Natural killer cell (primary cell): ENCODE measurements at regions not wholly inside any gene's neighbourhood (a gene's known extent, or its start where the extent isn't known, plus 50 kb on each side); places are given as distances from the start of the nearest gene placed in this dataset.
"Not testable (repeated sequence)": the region's sequence is repeated elsewhere in the genome, so short reads cannot be mapped to it uniquely, and the experiment has no call there.

ENCODE experiments used
- ATAC-seq, 3 donors: fragments of 150-1000 bp in 2 of 3; fragments of 200-7000 bp in 1 of 3; cut with Tn5 transposase; 1 replicate in 1 of 3; 2 replicates in 2 of 3; pipeline ENCODE4 v1.10.0; 2021; ENCODE audit warnings: mild to moderate bottlenecking in 2 of 3, moderate library complexity in 2 of 3
- DNase-seq, 2 donors: peaks; one replicate each; pipeline versions ENCODE4 v3.0.0 to v3.0.0-alpha.2; 2013 to 2021; ENCODE audit warnings: mixed read lengths in 1 of 2
- H3K27ac ChIP-seq: one replicate; pipeline ENCODE4 v1.5.1; 2013; ENCODE audit warnings: mild to moderate bottlenecking, low read length
- H3K27me3 ChIP-seq: one replicate; pipeline ENCODE4 v1.6.1; 2013; ENCODE audit warnings: low read length; ENCODE audit not compliant: control insufficient read depth, insufficient read depth
- H3K36me3 ChIP-seq: one replicate; pipeline ENCODE4 v1.6.1; 2013; ENCODE audit warnings: low read length; ENCODE audit not compliant: control insufficient read depth, insufficient read depth
- H3K4me1 ChIP-seq: one replicate; pipeline ENCODE4 v1.6.1; 2013; ENCODE audit warnings: low read length; ENCODE audit not compliant: control insufficient read depth, insufficient read depth
- H3K4me3 ChIP-seq: one replicate; pipeline ENCODE4 v1.5.1; 2013; ENCODE audit warnings: low read length
- H3K9me3 ChIP-seq: one replicate; pipeline ENCODE4 v1.6.1; 2013; ENCODE audit warnings: low read length; ENCODE audit not compliant: control insufficient read depth, insufficient read depth
- H3K27ac Mint-ChIP-seq, 2 donors: one replicate each; pipeline ENCODE4 v1.8.0; 2022; ENCODE audit warnings: mild to moderate bottlenecking in 2 of 2, mixed read lengths in 2 of 2, moderate library complexity in 1 of 2
- H3K27me3 Mint-ChIP-seq, 2 donors: one replicate each; pipeline ENCODE4 v1.8.0; 2022; ENCODE audit warnings: low read depth in 2 of 2, mixed read lengths in 2 of 2
- H3K36me3 Mint-ChIP-seq: one replicate; pipeline ENCODE4 v1.8.0; 2022; ENCODE audit warnings: mixed read lengths
- H3K4me1 Mint-ChIP-seq, 2 donors: one replicate each; pipeline ENCODE4 v1.8.0; 2022; ENCODE audit warnings: mixed read lengths in 2 of 2
- H3K4me3 Mint-ChIP-seq: one replicate; pipeline ENCODE4 v1.8.0; 2022; ENCODE audit warnings: mild to moderate bottlenecking, moderate library complexity, mixed read lengths
- H3K9me3 Mint-ChIP-seq, 2 donors: one replicate each; pipeline ENCODE4 v1.8.0; 2022; ENCODE audit warnings: mixed read lengths in 2 of 2
- WGBS: methylation state at CpG from one replicate; pipeline ENCODE4 v1.1.7; 2013; ENCODE audit warnings: missing lambda C conversion rate; ENCODE audit not compliant: insufficient coverage; 5-methylcytosine and 5-hydroxymethylcytosine counted together
- intact Hi-C: fragments of 100-400 bp; cut with micrococcal nuclease; formaldehyde crosslinking; loops from one replicate; pipeline ENCODE4 v1.14.2; 2022
- TF ChIP-seq, protein P1 (sequence below): fragments of 200-600 bp; IDR thresholded peaks from one replicate; pipeline ENCODE4 v1.8.0; 2022; ENCODE audit warnings: antibody characterized with exemption

DNA sequence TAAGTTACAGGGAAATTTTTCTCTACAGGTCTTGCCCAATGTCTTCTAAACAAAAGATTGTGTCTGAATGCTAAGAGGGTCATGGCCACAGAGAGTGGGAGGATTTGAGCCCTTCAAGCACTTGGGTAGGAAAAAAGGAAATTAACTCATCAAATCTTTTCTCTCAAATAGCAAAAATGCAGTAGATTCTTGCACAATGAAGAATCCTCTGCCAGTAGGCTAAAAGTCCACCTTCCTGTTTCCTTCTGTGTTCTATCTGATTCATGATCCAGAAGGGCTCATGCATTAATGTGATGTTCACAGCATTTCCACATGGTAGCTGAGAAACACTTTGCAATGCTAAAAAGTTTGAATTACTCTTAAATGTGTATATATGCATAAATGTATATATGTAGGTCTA, 177.1 kb downstream of the CD47 start:
- Mint-ChIP-seq H3K9me3 (no peaks in the 10 kb centered on the region), H3K27me3 (peaks cover 18 to 29% of the 10 kb centered on the region in 2 donors), H3K27ac (no peak overlapping the region), H3K4me3 (no peak overlapping the region), H3K4me1 (peaks cover 0 to 12% of the 10 kb centered on the region in 2 donors), H3K36me3 (no peaks in the 10 kb centered on the region)
- intact Hi-C loops, result no loop called here
- H3K4me1 ChIP-seq, result no peaks in the 10 kb centered on the region
- no peak overlapping the region for H3K27ac ChIP-seq
- no peak overlapping the region for H3K4me3 ChIP-seq
- DNase-seq, result no peak
- no peak for ATAC-seq
- H3K27me3 ChIP-seq, result no peaks in the 10 kb centered on the region
- TF ChIP-seq, protein P1, sequence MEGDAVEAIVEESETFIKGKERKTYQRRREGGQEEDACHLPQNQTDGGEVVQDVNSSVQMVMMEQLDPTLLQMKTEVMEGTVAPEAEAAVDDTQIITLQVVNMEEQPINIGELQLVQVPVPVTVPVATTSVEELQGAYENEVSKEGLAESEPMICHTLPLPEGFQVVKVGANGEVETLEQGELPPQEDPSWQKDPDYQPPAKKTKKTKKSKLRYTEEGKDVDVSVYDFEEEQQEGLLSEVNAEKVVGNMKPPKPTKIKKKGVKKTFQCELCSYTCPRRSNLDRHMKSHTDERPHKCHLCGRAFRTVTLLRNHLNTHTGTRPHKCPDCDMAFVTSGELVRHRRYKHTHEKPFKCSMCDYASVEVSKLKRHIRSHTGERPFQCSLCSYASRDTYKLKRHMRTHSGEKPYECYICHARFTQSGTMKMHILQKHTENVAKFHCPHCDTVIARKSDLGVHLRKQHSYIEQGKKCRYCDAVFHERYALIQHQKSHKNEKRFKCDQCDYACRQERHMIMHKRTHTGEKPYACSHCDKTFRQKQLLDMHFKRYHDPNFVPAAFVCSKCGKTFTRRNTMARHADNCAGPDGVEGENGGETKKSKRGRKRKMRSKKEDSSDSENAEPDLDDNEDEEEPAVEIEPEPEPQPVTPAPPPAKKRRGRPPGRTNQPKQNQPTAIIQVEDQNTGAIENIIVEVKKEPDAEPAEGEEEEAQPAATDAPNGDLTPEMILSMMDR, result no peak
- H3K9me3 ChIP-seq, result no peaks in the 10 kb centered on the region
- H3K36me3 ChIP-seq, result no peaks in the 10 kb centered on the region

DNA sequence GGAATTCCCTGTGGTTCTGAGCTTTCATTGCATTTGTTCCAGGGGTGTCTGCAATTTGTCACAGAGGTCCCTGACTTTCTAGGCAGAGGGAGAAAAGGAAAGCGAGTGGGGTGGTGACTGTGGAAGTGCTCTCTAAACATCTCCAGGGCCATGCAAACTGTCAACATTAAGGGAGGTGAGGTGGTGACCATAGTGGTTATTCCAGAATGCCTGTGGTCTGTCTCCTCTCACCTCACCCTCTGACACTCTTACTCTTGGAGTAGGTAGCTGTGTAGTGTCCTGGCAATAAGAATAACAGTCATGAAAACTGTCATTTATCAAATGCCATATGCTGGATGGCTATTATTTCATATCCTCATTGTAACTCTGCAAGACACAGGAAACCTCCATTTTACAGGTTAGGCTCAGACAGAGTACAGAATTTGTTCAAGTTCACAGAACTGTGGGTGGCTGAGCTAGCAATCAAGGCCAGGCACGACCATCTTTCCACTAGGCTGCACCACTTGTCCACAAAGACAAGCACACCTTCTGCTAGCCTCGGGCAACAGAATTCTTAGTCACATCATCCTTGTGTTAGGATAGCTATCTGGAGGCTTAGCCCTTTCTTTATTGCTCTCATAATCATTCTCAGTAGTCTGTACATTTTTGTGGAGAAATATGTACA, 179.4 kb downstream of the CD47 start:
- peaks cover 10 to 14% of the 10 kb centered on the region in 2 donors for H3K27me3 Mint-ChIP-seq
- Histone ChIP-seq H3K27ac (no peak overlapping the region), H3K9me3 (no peaks in the 10 kb centered on the region), H3K36me3 (no peaks in the 10 kb centered on the region), H3K4me3 (no peak overlapping the region), H3K27me3 (no peaks in the 10 kb centered on the region), H3K4me1 (no peaks in the 10 kb centered on the region)
- WGBS, result 72% methylated on average over 3 of the region's 3 CpGs
- no peak overlapping the region for H3K27ac Mint-ChIP-seq
- H3K9me3 Mint-ChIP-seq, result no peaks in the 10 kb centered on the region
- intact Hi-C loops, result no loop called here
- no peak for DNase-seq
- H3K4me3 Mint-ChIP-seq, result no peak overlapping the region
- TF ChIP-seq, protein P1, result no peak
- H3K36me3 Mint-ChIP-seq, result no peaks in the 10 kb centered on the region
- H3K4me1 Mint-ChIP-seq, result peaks cover 0 to 12% of the 10 kb centered on the region in 2 donors
- peak in 2 of 3 donors; percentile 10 to 18 for ATAC-seq

DNA sequence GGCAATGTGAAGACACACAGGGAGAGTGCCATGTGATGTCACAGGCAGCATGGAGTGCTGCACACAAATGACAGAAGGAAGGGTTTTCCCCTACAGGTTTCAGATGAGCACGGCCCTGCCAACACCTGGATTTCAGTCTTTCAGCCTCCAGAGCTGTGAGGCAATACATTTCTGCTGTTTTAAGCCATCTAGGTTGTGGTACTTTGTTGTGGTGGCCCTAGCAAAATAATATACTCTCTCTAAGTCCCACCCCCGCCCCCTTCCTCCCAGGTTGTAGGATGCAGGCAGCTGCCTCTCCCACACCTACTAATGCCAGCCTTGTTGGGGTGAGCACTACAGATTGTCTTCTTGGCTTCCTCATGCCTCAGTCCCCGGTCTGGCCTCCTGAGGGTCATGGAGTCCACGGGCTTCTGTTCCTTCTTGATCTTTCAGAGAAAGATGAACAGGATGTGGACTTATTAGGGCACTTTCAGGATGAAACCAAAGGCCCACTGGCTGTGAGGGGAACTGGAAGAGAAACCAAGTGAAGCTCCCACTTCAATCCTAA, 180.0 kb downstream of the CD47 start:
- no peak overlapping the region for H3K27ac ChIP-seq
- no peaks in the 10 kb centered on the region for H3K9me3 ChIP-seq
- no peaks in the 10 kb centered on the region for H3K36me3 Mint-ChIP-seq
- peaks cover 5 to 7% of the 10 kb centered on the region in 2 donors for H3K27me3 Mint-ChIP-seq
- peak in 2 of 3 donors; percentile 15 to 32 for ATAC-seq
- no peak overlapping the region for H3K4me3 Mint-ChIP-seq
- H3K27ac Mint-ChIP-seq, result no peak overlapping the region
- no peaks in the 10 kb centered on the region for H3K36me3 ChIP-seq
- no peaks in the 10 kb centered on the region for H3K27me3 ChIP-seq
- no peak overlapping the region for H3K4me3 ChIP-seq
- DNase-seq, result peak in 1 of 2 donors; percentile 23
- TF ChIP-seq, protein P1, result no peak
- H3K4me1 ChIP-seq, result no peaks in the 10 kb centered on the region
- no peaks in the 10 kb centered on the region for H3K9me3 Mint-ChIP-seq
- H3K4me1 Mint-ChIP-seq, result peaks cover 0 to 12% of the 10 kb centered on the region in 2 donors
- intact Hi-C loops, result no loop called here
- WGBS, result 39% methylated on average over 4 of the region's 4 CpGs

DNA sequence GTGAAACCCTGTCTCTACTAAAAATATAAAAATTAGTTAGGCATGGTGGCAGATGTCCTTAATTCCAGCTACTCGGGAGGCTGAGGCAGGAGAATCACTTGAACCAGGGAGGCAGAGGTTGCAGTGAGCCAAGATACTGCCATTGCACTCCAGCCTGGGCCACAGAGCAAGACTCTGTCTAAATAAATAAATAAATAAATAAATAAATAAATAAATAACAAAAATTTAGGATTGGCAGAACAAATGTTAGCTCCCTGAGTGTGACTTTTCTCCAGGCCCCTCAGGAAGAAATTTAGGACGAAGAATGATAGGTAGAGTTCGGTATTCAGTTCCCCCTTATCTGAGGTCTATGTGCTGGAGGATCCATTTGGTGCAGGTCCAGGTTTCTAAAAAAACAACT, 181.2 kb downstream of the CD47 start:
- peaks cover 0 to 12% of the 10 kb centered on the region in 2 donors for H3K4me1 Mint-ChIP-seq
- WGBS, result 88% methylated on average over 3 of the region's 3 CpGs
- H3K4me3 Mint-ChIP-seq, H3K27me3 ChIP-seq, H3K9me3 Mint-ChIP-seq, H3K4me3 ChIP-seq, H3K36me3 Mint-ChIP-seq, H3K9me3 ChIP-seq, intact Hi-C loops, H3K36me3 ChIP-seq, H3K27ac ChIP-seq, ATAC-seq, H3K27ac Mint-ChIP-seq, DNase-seq, H3K27me3 Mint-ChIP-seq, H3K4me1 ChIP-seq: not testable (repeated sequence)
